SU-DHL-6 (cell line): ENCODE measurements at regions not wholly inside any gene's neighbourhood (a gene's known extent, or its start where the extent isn't known, plus 50 kb on each side); places are given as distances from the start of the nearest gene placed in this dataset.

Experiments
- H2AFZ ChIP-seq: fragments of 200-600 bp; sonication (generic); 2 replicates; pipeline ENCODE4 v1.6.1; 2014; ENCODE audit warnings: low read depth, mild to moderate bottlenecking, moderate library complexity, mixed read lengths, antibody characterized with exemption, low read length; ENCODE audit not compliant: severe bottlenecking
- H3F3A ChIP-seq: fragments of 200-600 bp; shearing (Covaris generic); 2 replicates; pipeline ENCODE4 v1.6.0; 2016; ENCODE audit warnings: antibody characterized with exemption, mild to moderate bottlenecking; ENCODE audit not compliant: insufficient read depth
- H3K27ac ChIP-seq: fragments of 200-600 bp; sonication (generic); 2 replicates; pipeline ENCODE4 v1.5.1; 2016; ENCODE audit warnings: low read depth, mild to moderate bottlenecking, low read length, moderate library complexity, mixed read lengths
- H3K27me3 ChIP-seq: fragments of 200-600 bp; sonication (generic), shearing (Covaris generic); 2 replicates; pipeline ENCODE4 v1.6.0; 2014; ENCODE audit warnings: mild to moderate bottlenecking, low read length
- H3K36me3 ChIP-seq: fragments of 200-600 bp; sonication (generic); 2 replicates; pipeline ENCODE4 v1.6.1; 2014; ENCODE audit warnings: mild to moderate bottlenecking, low read length, mixed read lengths
- H3K4me2 ChIP-seq: fragments of 300-600, 200-600 bp; shearing (Covaris generic), sonication (generic); 2 replicates; pipeline ENCODE4 v1.6.0; 2014; ENCODE audit warnings: low read length, low read depth, mild to moderate bottlenecking; ENCODE audit not compliant: poor library complexity, severe bottlenecking
- H3K4me3 ChIP-seq: fragments of 200-600 bp; sonication (generic); 2 replicates; pipeline ENCODE4 v1.5.1; 2014; ENCODE audit warnings: antibody characterized with exemption, low read length, mild to moderate bottlenecking, mixed read lengths; ENCODE audit not compliant: insufficient read depth, poor library complexity, severe bottlenecking
- H3K79me2 ChIP-seq: fragments of 200-600 bp; sonication (generic); 2 replicates; pipeline ENCODE4 v1.6.1; 2014; ENCODE audit warnings: mild to moderate bottlenecking, low read length, moderate library complexity; ENCODE audit not compliant: insufficient read depth
- H3K9ac ChIP-seq: fragments of 200-600 bp; sonication (generic); 2 replicates; pipeline ENCODE4 v1.7.0; 2014; ENCODE audit warnings: mild to moderate bottlenecking, low read length
- H3K9me2 ChIP-seq: fragments of 200-600 bp; sonication (generic); replicated peaks from 2 replicates; pipeline ENCODE4 v1.6.1; 2014; ENCODE audit warnings: low read length; ENCODE audit not compliant: insufficient read depth
- H3K9me3 ChIP-seq: fragments of 200-600 bp; sonication (generic); 2 replicates; pipeline ENCODE4 v1.6.1; 2014; ENCODE audit warnings: low read length, mixed read lengths; ENCODE audit not compliant: insufficient read depth
- H4K20me1 ChIP-seq: fragments of 200-600 bp; sonication (generic); 2 replicates; pipeline ENCODE4 v1.6.1; 2014; ENCODE audit warnings: low read depth, mild to moderate bottlenecking, antibody characterized with exemption, low read length, moderate library complexity, mixed read lengths
- CTCF ChIP-seq: fragments of 200-600 bp; sonication (generic); IDR thresholded peaks from one replicate; pipeline ENCODE4 v1.5.1; 2017; ENCODE audit warnings: antibody characterized with exemption, mild to moderate bottlenecking, low read length, moderate library complexity; ENCODE audit not compliant: insufficient read depth, poor library complexity, severe bottlenecking
- EZH2phosphoT487 ChIP-seq: fragments of 200-600 bp; sonication (generic), shearing (Covaris generic); conservative IDR thresholded peaks from 2 replicates; pipeline ENCODE4 v1.6.1; 2018; ENCODE audit warnings: mild to moderate bottlenecking, antibody characterized with exemption, low read length, moderate library complexity, mixed read lengths

GRCh38 chr15:93562395-93563123 is 473.5 kb upstream of the RGMA start:
- H3K27ac ChIP-seq = no peak overlapping the region
- no peak for TF ChIP-seq EZH2phosphoT487
- TF ChIP-seq CTCF = no peak
- no peaks in the 10 kb centered on the region for H3K27me3 ChIP-seq

GRCh38 chr15:93557696-93558095 is 468.7 kb upstream of the RGMA start:
- Histone ChIP-seq H3K27ac (no peak overlapping the region), H4K20me1 (no peaks in the 10 kb centered on the region), H2AFZ (no peak overlapping the region), H3K4me3 (no peak overlapping the region), H3K9me3 (no peaks in the 10 kb centered on the region), H3K27me3 (no peaks in the 10 kb centered on the region), H3K4me2 (no peak overlapping the region), H3K9me2 (no peaks in the 10 kb centered on the region), H3F3A (no peaks in the 10 kb centered on the region), H3K9ac (no peak overlapping the region), H3K79me2 (no peaks in the 10 kb centered on the region), H3K36me3 (no peaks in the 10 kb centered on the region)
- TF ChIP-seq CTCF (no peak), EZH2phosphoT487 (no peak)

More at GRCh38 chr15:93562395-93563123, 473.5 kb upstream of the RGMA start:
- Histone ChIP-seq H3K4me3 (no peak overlapping the region), H2AFZ (no peak overlapping the region), H3K4me2 (no peak overlapping the region), H3K9me2 (no peaks in the 10 kb centered on the region; the same call in 1 of the 2 replicates), H4K20me1 (no peaks in the 10 kb centered on the region), H3K79me2 (no peaks in the 10 kb centered on the region), H3K9me3 (no peaks in the 10 kb centered on the region), H3K9ac (no peak overlapping the region), H3F3A (no peaks in the 10 kb centered on the region), H3K36me3 (no peaks in the 10 kb centered on the region)

- Histone ChIP-seq H3K4me2 (no peak overlapping the region), H3K27ac (no peak overlapping the region), H3K9me2 (no peaks in the 10 kb centered on the region), H3K9ac (no peak overlapping the region), H2AFZ (no peak overlapping the region), H3K4me3 (no peak overlapping the region), H3K36me3 (no peaks in the 10 kb centered on the region), H3K9me3 (no peaks in the 10 kb centered on the region), H3F3A (no peaks in the 10 kb centered on the region), H4K20me1 (no peaks in the 10 kb centered on the region), H3K27me3 (no peaks in the 10 kb centered on the region), H3K79me2 (no peaks in the 10 kb centered on the region)
- TF ChIP-seq CTCF (no peak), EZH2phosphoT487 (no peak)
Measured at GRCh38 chr15:93553167-93553935, 464.3 kb upstream of the RGMA start.
